Neural progenitor cell (in vitro differentiated cells): ENCODE measurements at regions not wholly inside any gene's neighbourhood (a gene's known extent, or its start where the extent isn't known, plus 50 kb on each side); places are given as distances from the start of the nearest gene placed in this dataset.
"Not testable (repeated sequence)": the region's sequence is repeated elsewhere in the genome, so short reads cannot be mapped to it uniquely, and the experiment has no call there.

Experiments
- DNase-seq: peaks from one replicate; pipeline ENCODE4 v3.0.0-alpha.2; 2016; ENCODE audit warnings: low spot score
- H2AFZ ChIP-seq: fragments of 200-600 bp; sonication (generic); replicated peaks from 2 replicates; pipeline ENCODE4 v1.6.1; 2016; ENCODE audit warnings: antibody characterized with exemption
- H3F3A ChIP-seq: fragments of 200-600 bp; sonication (generic); 2 replicates; pipeline ENCODE4 v1.6.1; 2016; ENCODE audit warnings: antibody characterized with exemption, low read depth
- H3K27ac ChIP-seq: fragments of 200-600 bp; sonication (generic); 2 replicates; pipeline ENCODE4 v1.5.1; 2016; ENCODE audit warnings: mild to moderate bottlenecking
- H3K27me3 ChIP-seq: fragments of 200-600 bp; sonication (generic); 2 replicates; pipeline ENCODE4 v1.6.1; 2016; ENCODE audit warnings: mild to moderate bottlenecking, moderate library complexity
- H3K36me3 ChIP-seq: fragments of 200-600 bp; sonication (generic); 2 replicates; pipeline ENCODE4 v1.5.1; 2016
- H3K4me1 ChIP-seq: fragments of 200-600 bp; sonication (generic); 2 replicates; pipeline ENCODE4 v1.6.1; 2016; ENCODE audit warnings: mixed run types
- H3K4me2 ChIP-seq: fragments of 200-600 bp; sonication (generic); 2 replicates; pipeline ENCODE4 v1.6.1; 2016
- H3K4me3 ChIP-seq: fragments of 200-600 bp; sonication (generic); 2 replicates; pipeline ENCODE4 v1.5.1; 2016
- H3K79me2 ChIP-seq: fragments of 200-600 bp; sonication (generic); 2 replicates; pipeline ENCODE4 v1.6.1; 2016; ENCODE audit warnings: low read depth
- H3K9ac ChIP-seq: fragments of 200-600 bp; sonication (generic); 2 replicates; pipeline ENCODE4 v1.6.1; 2016
- H3K9me3 ChIP-seq: fragments of 200-600 bp; sonication (generic); 2 replicates; pipeline ENCODE4 v1.5.1; 2016; ENCODE audit warnings: low read depth
- H4K20me1 ChIP-seq: fragments of 200-600 bp; sonication (generic); 2 replicates; pipeline ENCODE4 v1.6.1; 2016; ENCODE audit warnings: low read depth
- H3K27ac Mint-ChIP-seq: 3 replicates; pipeline ENCODE4 v1.8.0; 2021; ENCODE audit warnings: mixed read lengths
- H3K27me3 Mint-ChIP-seq: 2 replicates; pipeline ENCODE4 v1.8.0; 2022; ENCODE audit warnings: low read depth, mild to moderate bottlenecking, inconsistent platforms, moderate library complexity, mixed read lengths; ENCODE audit not compliant: insufficient read depth
- H3K36me3 Mint-ChIP-seq: 3 replicates; pipeline ENCODE4 v1.8.0; 2021; ENCODE audit warnings: mixed read lengths
- H3K4me1 Mint-ChIP-seq: 3 replicates; pipeline ENCODE4 v1.8.0; 2021; ENCODE audit warnings: mixed read lengths
- H3K4me3 Mint-ChIP-seq: 3 replicates; pipeline ENCODE4 v1.8.0; 2021; ENCODE audit warnings: mild to moderate bottlenecking, moderate library complexity, mixed read lengths
- H3K9me3 Mint-ChIP-seq: 3 replicates; pipeline ENCODE4 v1.8.0; 2020; ENCODE audit warnings: mixed read lengths
- CTCF ChIP-seq: fragments of 200-600 bp; sonication (generic); IDR thresholded peaks from 2 replicates; pipeline ENCODE4 v1.5.1; 2017; ENCODE audit warnings: antibody characterized with exemption, mild to moderate bottlenecking
- EZH2 ChIP-seq: fragments of 200-600 bp; sonication (generic); IDR thresholded peaks from 2 replicates; pipeline ENCODE4 v1.6.1; 2017; ENCODE audit warnings: antibody characterized with exemption, mild to moderate bottlenecking, moderate library complexity
- EZH2phosphoT487 ChIP-seq: fragments of 200-600 bp; sonication (generic); IDR thresholded peaks from 2 replicates; pipeline ENCODE4 v1.6.1; 2017; ENCODE audit warnings: antibody characterized with exemption

GRCh38 chr7:408751-409311, 110.8 kb downstream of the PDGFA start:
- Histone ChIP-seq H3K9me3 (no peaks in the 10 kb centered on the region), H3K79me2 (no peaks in the 10 kb centered on the region), H3K27ac (no peak overlapping the region), H3K4me1 (peaks cover 24% of the 10 kb centered on the region), H4K20me1 (no peaks in the 10 kb centered on the region), H2AFZ (no peak overlapping the region), H3F3A (no peaks in the 10 kb centered on the region), H3K27me3 (no peaks in the 10 kb centered on the region), H3K4me3 (no peak overlapping the region), H3K36me3 (no peaks in the 10 kb centered on the region), H3K9ac (no peak overlapping the region), H3K4me2 (no peak overlapping the region)
- Mint-ChIP-seq H3K9me3 (peaks cover 3% of the 10 kb centered on the region), H3K27ac (no peak overlapping the region), H3K4me3 (no peak overlapping the region), H3K27me3 (peaks cover 15% of the 10 kb centered on the region), H3K4me1 (peaks cover 19% of the 10 kb centered on the region), H3K36me3 (no peaks in the 10 kb centered on the region)
- TF ChIP-seq CTCF (no peak), EZH2 (no peak), EZH2phosphoT487 (no peak)
- DNase-seq: no peak

- Histone ChIP-seq H3K9ac (no peak overlapping the region), H3K36me3 (no peaks in the 10 kb centered on the region), H3K4me3 (no peak overlapping the region), H3K4me1 (peaks cover 24% of the 10 kb centered on the region), H2AFZ (no peak overlapping the region), H3F3A (no peaks in the 10 kb centered on the region), H3K79me2 (no peaks in the 10 kb centered on the region), H3K27ac (no peak overlapping the region), H3K4me2 (no peak overlapping the region), H3K9me3 (no peaks in the 10 kb centered on the region), H3K27me3 (no peaks in the 10 kb centered on the region), H4K20me1 (no peaks in the 10 kb centered on the region)
- peaks cover 19% of the 10 kb centered on the region for H3K4me1 Mint-ChIP-seq
- peak; percentile 42 for DNase-seq
- H3K27ac Mint-ChIP-seq: no peak overlapping the region
- H3K9me3 Mint-ChIP-seq: peaks cover 3% of the 10 kb centered on the region
- no peaks in the 10 kb centered on the region for H3K36me3 Mint-ChIP-seq
- peaks cover 17% of the 10 kb centered on the region for H3K27me3 Mint-ChIP-seq
- TF ChIP-seq EZH2phosphoT487 (no peak), EZH2 (no peak), CTCF (no peak)
- no peak overlapping the region for H3K4me3 Mint-ChIP-seq
Observed at GRCh38 chr7:409339-410281, 110.0 kb downstream of the PDGFA start.

GRCh38 chr7:410395-410910, 109.2 kb downstream of the PDGFA start:
- H3K9me3 Mint-ChIP-seq: peaks cover 3% of the 10 kb centered on the region
- TF ChIP-seq CTCF: no peak
- no peak for TF ChIP-seq EZH2phosphoT487
- TF ChIP-seq EZH2: no peak

GRCh38 chr7:411116-411515, 108.5 kb downstream of the PDGFA start:
- H3K79me2 ChIP-seq, H3K36me3 ChIP-seq, H3K27ac Mint-ChIP-seq, H3K4me3 Mint-ChIP-seq, H3K9ac ChIP-seq, H3K9me3 ChIP-seq, H3K27me3 ChIP-seq, H4K20me1 ChIP-seq, H3K4me2 ChIP-seq, H3K36me3 Mint-ChIP-seq, H3F3A ChIP-seq, DNase-seq, H3K27ac ChIP-seq, H2AFZ ChIP-seq, H3K9me3 Mint-ChIP-seq, H3K4me3 ChIP-seq: not testable (repeated sequence)
- peaks cover 11% of the 10 kb centered on the region for H3K4me1 Mint-ChIP-seq
- peaks cover 16% of the 10 kb centered on the region for H3K4me1 ChIP-seq
- peaks cover 14% of the 10 kb centered on the region for H3K27me3 Mint-ChIP-seq

More at GRCh38 chr7:410395-410910, 109.2 kb downstream of the PDGFA start:
- peaks cover 14% of the 10 kb centered on the region for H3K4me1 Mint-ChIP-seq
- peaks cover 22% of the 10 kb centered on the region for H3K4me1 ChIP-seq
- no peak overlapping the region for H3K4me2 ChIP-seq
- H3K9me3 ChIP-seq: no peaks in the 10 kb centered on the region
- no peak overlapping the region for H2AFZ ChIP-seq
- no peak overlapping the region for H3K9ac ChIP-seq
- no peak overlapping the region for H3K27ac ChIP-seq
- H3K36me3 ChIP-seq: no peaks in the 10 kb centered on the region
- H4K20me1 ChIP-seq: no peaks in the 10 kb centered on the region
- H3F3A ChIP-seq: no peaks in the 10 kb centered on the region
- no peaks in the 10 kb centered on the region for H3K36me3 Mint-ChIP-seq
- no peak overlapping the region for H3K4me3 Mint-ChIP-seq
- H3K27me3 ChIP-seq: no peaks in the 10 kb centered on the region
- DNase-seq: no peak
- no peak overlapping the region for H3K4me3 ChIP-seq
- no peak overlapping the region for H3K27ac Mint-ChIP-seq
- H3K27me3 Mint-ChIP-seq: peaks cover 17% of the 10 kb centered on the region
- H3K79me2 ChIP-seq: no peaks in the 10 kb centered on the region
